Right atrium auricular region (tissue), 2 donors: ENCODE measurements at regions not wholly inside any gene's neighbourhood (a gene's known extent, or its start where the extent isn't known, plus 50 kb on each side); places are given as distances from the start of the nearest gene placed in this dataset.

Experiments used
- DNase-seq: peaks from one replicate; pipeline ENCODE4 v3.0.0-alpha.2; 2019; ENCODE audit warnings: low spot score
- H3K27ac ChIP-seq, 2 donors: fragments of 200-600 bp; sonication (generic); 1 replicate in 1 of 2; 2 replicates in 1 of 2; pipeline ENCODE4 v1.5.1; 2016 to 2019
- H3K27me3 ChIP-seq, 2 donors: fragments of 200-600 bp; sonication (generic); one replicate each; pipeline versions ENCODE4 v1.5.1 to v1.6.0; 2017 to 2019
- H3K36me3 ChIP-seq: fragments of 200-600 bp; sonication (generic); one replicate; pipeline ENCODE4 v1.5.1; 2016
- H3K4me1 ChIP-seq, 2 donors: fragments of 200-600 bp; sonication (generic); one replicate each; pipeline versions ENCODE4 v1.5.1 to v1.6.0; 2017 to 2019
- H3K4me3 ChIP-seq, 2 donors: fragments of 200-600 bp; sonication (generic); 1 replicate in 1 of 2; 2 replicates in 1 of 2; pipeline ENCODE4 v1.5.1; 2017 to 2019; ENCODE audit warnings: mild to moderate bottlenecking in 1 of 2, moderate library complexity in 1 of 2
- H3K9me3 ChIP-seq, 2 donors: fragments of 200-600 bp; sonication (generic); one replicate each; pipeline ENCODE4 v1.5.1; 2019
- TF ChIP-seq, protein P1 (sequence below), 2 donors: fragments of 200-600 bp; sonication (generic); IDR thresholded peaks; one replicate each; pipeline ENCODE4 v1.5.1; 2019; ENCODE audit warnings: antibody characterized with exemption in 2 of 2

DNA sequence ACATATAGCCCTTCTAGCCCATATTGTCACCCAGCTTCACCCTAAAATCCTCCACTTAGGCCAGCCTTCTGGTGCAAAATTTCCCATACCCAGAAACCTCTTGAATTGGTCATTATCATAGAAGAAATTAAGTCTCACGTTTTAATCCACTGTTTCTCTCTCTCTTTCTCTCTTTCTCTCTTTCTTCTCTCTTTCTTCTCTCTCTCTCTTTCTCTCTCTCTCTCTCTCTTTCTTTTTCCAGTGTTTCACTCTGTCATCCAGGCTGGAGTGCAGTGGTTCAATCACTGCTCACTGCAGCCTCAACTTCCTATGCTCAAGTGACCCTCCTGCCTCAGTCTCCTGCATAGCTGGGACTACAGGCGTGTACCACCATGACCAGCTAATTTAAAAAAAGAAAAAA lies 363.4 kb downstream of the TMEM167A start:
- TF ChIP-seq, protein P1, sequence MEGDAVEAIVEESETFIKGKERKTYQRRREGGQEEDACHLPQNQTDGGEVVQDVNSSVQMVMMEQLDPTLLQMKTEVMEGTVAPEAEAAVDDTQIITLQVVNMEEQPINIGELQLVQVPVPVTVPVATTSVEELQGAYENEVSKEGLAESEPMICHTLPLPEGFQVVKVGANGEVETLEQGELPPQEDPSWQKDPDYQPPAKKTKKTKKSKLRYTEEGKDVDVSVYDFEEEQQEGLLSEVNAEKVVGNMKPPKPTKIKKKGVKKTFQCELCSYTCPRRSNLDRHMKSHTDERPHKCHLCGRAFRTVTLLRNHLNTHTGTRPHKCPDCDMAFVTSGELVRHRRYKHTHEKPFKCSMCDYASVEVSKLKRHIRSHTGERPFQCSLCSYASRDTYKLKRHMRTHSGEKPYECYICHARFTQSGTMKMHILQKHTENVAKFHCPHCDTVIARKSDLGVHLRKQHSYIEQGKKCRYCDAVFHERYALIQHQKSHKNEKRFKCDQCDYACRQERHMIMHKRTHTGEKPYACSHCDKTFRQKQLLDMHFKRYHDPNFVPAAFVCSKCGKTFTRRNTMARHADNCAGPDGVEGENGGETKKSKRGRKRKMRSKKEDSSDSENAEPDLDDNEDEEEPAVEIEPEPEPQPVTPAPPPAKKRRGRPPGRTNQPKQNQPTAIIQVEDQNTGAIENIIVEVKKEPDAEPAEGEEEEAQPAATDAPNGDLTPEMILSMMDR (IDR thresholded peaks at IDR 0.05) = no peak
- Histone ChIP-seq H3K4me3 (no peak overlapping the region), H3K36me3 (no peaks in the 10 kb centered on the region), H3K27me3 (no peaks in the 10 kb centered on the region), H3K4me1 (no peaks in the 10 kb centered on the region), H3K27ac (no peak overlapping the region), H3K9me3 (no peaks in the 10 kb centered on the region)
- DNase-seq = no peak

GRCh38 chr5:82707741-82708140 lies 369.5 kb downstream of the TMEM167A start:
- H3K27ac ChIP-seq = no peak overlapping the region
- no peaks in the 10 kb centered on the region for H3K27me3 ChIP-seq

DNA sequence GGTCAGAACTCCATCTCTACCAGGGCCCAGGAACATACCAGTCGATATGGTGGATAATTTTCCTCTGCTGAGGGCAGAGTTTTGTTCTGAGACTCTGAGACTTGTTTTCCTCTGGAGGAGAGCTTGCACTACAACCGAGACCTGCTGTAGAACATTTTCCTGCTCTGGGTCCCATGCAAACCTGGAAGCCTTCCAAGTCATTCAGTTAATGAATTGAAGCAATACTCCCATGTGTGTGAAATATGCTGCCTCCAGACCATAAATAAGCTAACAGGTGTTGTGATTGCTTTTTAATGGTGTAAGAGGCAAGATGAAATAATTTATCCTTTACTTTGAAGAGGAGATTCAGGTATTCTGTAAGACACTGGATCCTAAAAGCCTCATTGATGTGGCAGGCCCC lies 372.8 kb downstream of the TMEM167A start:
- H3K27me3 ChIP-seq = no peaks in the 10 kb centered on the region
- no peak overlapping the region for H3K4me3 ChIP-seq
- TF ChIP-seq, protein P1 (IDR thresholded peaks at IDR 0.05) = no peak
- no peak for DNase-seq
- no peaks in the 10 kb centered on the region for H3K36me3 ChIP-seq
- H3K9me3 ChIP-seq = peaks cover 0 to 8% of the 10 kb centered on the region in 2 donors
- H3K4me1 ChIP-seq = no peaks in the 10 kb centered on the region
- no peak overlapping the region for H3K27ac ChIP-seq

More at GRCh38 chr5:82707741-82708140, 369.5 kb downstream of the TMEM167A start:
- peaks cover 0 to 8% of the 10 kb centered on the region in 2 donors for H3K9me3 ChIP-seq
- DNase-seq = no peak
- H3K4me1 ChIP-seq = no peaks in the 10 kb centered on the region
- no peak overlapping the region for H3K4me3 ChIP-seq
- no peaks in the 10 kb centered on the region for H3K36me3 ChIP-seq
- TF ChIP-seq, protein P1 (IDR thresholded peaks at IDR 0.05) = no peak

GRCh38 chr5:82702046-82702445 lies 375.1 kb downstream of the TMEM167A start:
- Histone ChIP-seq H3K4me3 (no peak overlapping the region), H3K4me1 (no peaks in the 10 kb centered on the region), H3K9me3 (peaks cover 0 to 8% of the 10 kb centered on the region in 2 donors), H3K27ac (no peak overlapping the region), H3K27me3 (no peaks in the 10 kb centered on the region), H3K36me3 (no peaks in the 10 kb centered on the region)
- TF ChIP-seq, protein P1 (IDR thresholded peaks at IDR 0.05) = no peak
- no peak for DNase-seq

DNA sequence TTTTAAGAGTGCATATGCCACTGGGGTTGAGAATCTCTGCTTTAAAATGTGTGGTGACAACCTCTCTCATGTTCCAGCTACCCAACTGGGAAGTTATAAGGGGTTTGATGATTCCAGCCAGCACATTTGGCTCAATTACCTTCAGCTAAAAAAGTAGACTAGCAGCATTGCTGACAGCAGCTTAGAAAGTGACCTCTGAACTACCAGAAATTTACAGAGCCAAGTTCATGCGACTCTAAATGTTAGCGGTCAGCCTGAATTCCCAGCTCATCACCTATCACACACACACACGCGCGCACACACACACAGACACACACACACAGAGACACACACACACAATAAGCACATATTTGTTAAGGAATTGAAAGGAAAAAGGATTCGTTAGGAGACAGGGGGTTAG lies 377.5 kb downstream of the TMEM167A start:
- TF ChIP-seq, protein P1 (IDR thresholded peaks at IDR 0.05) = no peak
- no peaks in the 10 kb centered on the region for H3K9me3 ChIP-seq
- H3K4me1 ChIP-seq = no peaks in the 10 kb centered on the region
- no peaks in the 10 kb centered on the region for H3K36me3 ChIP-seq
- no peak overlapping the region for H3K27ac ChIP-seq
- H3K4me3 ChIP-seq = no peak overlapping the region
- DNase-seq = no peak
- no peaks in the 10 kb centered on the region for H3K27me3 ChIP-seq

- Histone ChIP-seq H3K9me3 (no peaks in the 10 kb centered on the region), H3K4me1 (no peaks in the 10 kb centered on the region), H3K27ac (no peak overlapping the region), H3K4me3 (no peak overlapping the region), H3K36me3 (no peaks in the 10 kb centered on the region), H3K27me3 (no peaks in the 10 kb centered on the region)
- DNase-seq = no peak
- TF ChIP-seq, protein P1 (IDR thresholded peaks at IDR 0.05) = no peak
Observed at GRCh38 chr5:82698026-82698425, 379.2 kb downstream of the TMEM167A start.
